ENCODE measurements at regions not wholly inside any gene's neighbourhood (a gene's known extent, or its start where the extent isn't known, plus 50 kb on each side); places are given as distances from the start of the nearest gene placed in this dataset.

DNA sequence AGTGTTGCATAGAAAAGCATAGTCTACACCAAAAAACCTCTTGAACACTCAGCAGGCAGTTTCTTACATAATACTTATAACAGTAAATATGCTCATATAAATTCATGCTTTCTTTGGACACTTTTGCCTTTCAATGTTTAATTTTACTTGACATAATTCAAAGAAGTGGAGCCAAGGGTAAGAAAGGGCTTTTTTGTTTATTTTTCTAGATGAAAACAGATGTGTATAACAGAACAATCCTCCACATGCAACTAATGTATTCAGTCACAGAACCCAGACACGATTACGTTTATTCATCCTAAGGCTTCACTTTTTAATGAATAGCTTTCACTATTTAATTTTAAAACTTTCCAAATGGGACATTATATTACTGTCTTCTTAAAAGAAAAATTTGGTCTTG, 58.0 kb upstream of the PTPN13 start:
- ChIA-PET CTCF (ENCODE audit: low intra/inter-chr PET ratio) (no interaction called here), POLR2A (interaction anchor here (0.6 to 0.8 kb wide), 2 partner anchors 315 to 411 kb away, joined by 3 read pairs; no protein-coding TSS in a partner anchor)
- H3K9ac ChIP-seq (ENCODE audit: insufficient read depth in 1 of 2, low read depth in 2 of 2, low read length in 2 of 2): no peak overlapping the region
- no peaks in the 10 kb centered on the region for H3K4me1 ChIP-seq (replicated peaks in 1 of 2; ENCODE audit: control insufficient read depth in 2 of 2, insufficient read depth in 2 of 2, low read length in 2 of 2)
- WGBS (ENCODE audit: insufficient coverage, low coverage, missing lambda C conversion rate): 0% methylated on average over 2 of the region's 2 CpGs
- H3K4me3 ChIP-seq: no peak overlapping the region
- no peaks in the 10 kb centered on the region for H3K36me3 ChIP-seq (ENCODE audit: control insufficient read depth, insufficient read depth, low read length)
- DNase-seq (ENCODE audit: extremely low read depth in 1 of 4, low spot score in 3 of 4) (no peak), ATAC-seq (no peak), FAIRE-seq (no peak)
- in situ Hi-C loops (cut with MboI): no loop called here
- no peak overlapping the region for H2AFZ ChIP-seq (ENCODE audit: low read depth, low read length)
- no peaks in the 10 kb centered on the region for H3K9me1 ChIP-seq (ENCODE audit: control insufficient read depth, insufficient read depth, low read length)
- H3K27ac ChIP-seq (ENCODE audit: extremely low read depth, low read depth, low read length): no peak overlapping the region
- H3K79me2 ChIP-seq (ENCODE audit: control insufficient read depth, insufficient read depth, low read length): no peaks in the 10 kb centered on the region
- intact Hi-C loops (cut with micrococcal nuclease): no loop called here
- BruUV-seq (replicated peaks): no TSS peak
- H4K20me1 ChIP-seq (replicated peaks; ENCODE audit: control insufficient read depth, insufficient read depth, low read length): no peaks in the 10 kb centered on the region
- H3K27me3 ChIP-seq (ENCODE audit: control insufficient read depth in 2 of 2, insufficient read depth in 2 of 2, low read length in 2 of 2): no peaks in the 10 kb centered on the region; a peak in 1 of 5 replicates
- no peak overlapping the region for H3K4me2 ChIP-seq (ENCODE audit: insufficient read depth, low read length)
- no peaks in the 10 kb centered on the region for H3K9me3 ChIP-seq (replicated peaks; ENCODE audit: control insufficient read depth, insufficient read depth, low read depth, low read length)
- TF ChIP-seq JUN (IDR thresholded peaks at IDR 0.05; ENCODE audit: borderline replicate concordance, low read depth, low read length) (no peak), JUN (CRISPR knock-in tag; IDR thresholded peaks at IDR 0.05; ENCODE audit: borderline replicate concordance) (no peak), MCM2 (IDR thresholded peaks at IDR 0.05; ENCODE audit: low read depth) (no peak), PTBP1 (IDR thresholded peaks at IDR 0.05; ENCODE audit: low read depth, low read length) (no peak), ZNF354B (CRISPR knock-in tag; IDR thresholded peaks at IDR 0.05) (no peak), MYBL2 (IDR thresholded peaks at IDR 0.05; ENCODE audit: low read depth) (no peak), MYBL2 (CRISPR knock-in tag; IDR thresholded peaks at IDR 0.05; ENCODE audit: borderline replicate concordance) (no peak), ZNF717 (CRISPR knock-in tag; IDR thresholded peaks at IDR 0.05) (no peak)
- TF ChIP-seq, protein P1, sequence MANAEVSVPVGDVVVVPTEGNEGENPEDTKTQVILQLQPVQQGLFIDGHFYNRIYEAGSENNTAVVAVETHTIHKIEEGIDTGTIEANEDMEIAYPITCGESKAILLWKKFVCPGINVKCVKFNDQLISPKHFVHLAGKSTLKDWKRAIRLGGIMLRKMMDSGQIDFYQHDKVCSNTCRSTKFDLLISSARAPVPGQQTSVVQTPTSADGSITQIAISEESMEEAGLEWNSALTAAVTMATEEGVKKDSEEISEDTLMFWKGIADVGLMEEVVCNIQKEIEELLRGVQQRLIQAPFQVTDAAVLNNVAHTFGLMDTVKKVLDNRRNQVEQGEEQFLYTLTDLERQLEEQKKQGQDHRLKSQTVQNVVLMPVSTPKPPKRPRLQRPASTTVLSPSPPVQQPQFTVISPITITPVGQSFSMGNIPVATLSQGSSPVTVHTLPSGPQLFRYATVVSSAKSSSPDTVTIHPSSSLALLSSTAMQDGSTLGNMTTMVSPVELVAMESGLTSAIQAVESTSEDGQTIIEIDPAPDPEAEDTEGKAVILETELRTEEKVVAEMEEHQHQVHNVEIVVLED (CRISPR knock-in tag; IDR thresholded peaks at IDR 0.05): no peak
- TF ChIP-seq, protein P2, sequence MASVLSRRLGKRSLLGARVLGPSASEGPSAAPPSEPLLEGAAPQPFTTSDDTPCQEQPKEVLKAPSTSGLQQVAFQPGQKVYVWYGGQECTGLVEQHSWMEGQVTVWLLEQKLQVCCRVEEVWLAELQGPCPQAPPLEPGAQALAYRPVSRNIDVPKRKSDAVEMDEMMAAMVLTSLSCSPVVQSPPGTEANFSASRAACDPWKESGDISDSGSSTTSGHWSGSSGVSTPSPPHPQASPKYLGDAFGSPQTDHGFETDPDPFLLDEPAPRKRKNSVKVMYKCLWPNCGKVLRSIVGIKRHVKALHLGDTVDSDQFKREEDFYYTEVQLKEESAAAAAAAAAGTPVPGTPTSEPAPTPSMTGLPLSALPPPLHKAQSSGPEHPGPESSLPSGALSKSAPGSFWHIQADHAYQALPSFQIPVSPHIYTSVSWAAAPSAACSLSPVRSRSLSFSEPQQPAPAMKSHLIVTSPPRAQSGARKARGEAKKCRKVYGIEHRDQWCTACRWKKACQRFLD (CRISPR knock-in tag; IDR thresholded peaks at IDR 0.05): no peak
- TF ChIP-seq, protein P3, sequence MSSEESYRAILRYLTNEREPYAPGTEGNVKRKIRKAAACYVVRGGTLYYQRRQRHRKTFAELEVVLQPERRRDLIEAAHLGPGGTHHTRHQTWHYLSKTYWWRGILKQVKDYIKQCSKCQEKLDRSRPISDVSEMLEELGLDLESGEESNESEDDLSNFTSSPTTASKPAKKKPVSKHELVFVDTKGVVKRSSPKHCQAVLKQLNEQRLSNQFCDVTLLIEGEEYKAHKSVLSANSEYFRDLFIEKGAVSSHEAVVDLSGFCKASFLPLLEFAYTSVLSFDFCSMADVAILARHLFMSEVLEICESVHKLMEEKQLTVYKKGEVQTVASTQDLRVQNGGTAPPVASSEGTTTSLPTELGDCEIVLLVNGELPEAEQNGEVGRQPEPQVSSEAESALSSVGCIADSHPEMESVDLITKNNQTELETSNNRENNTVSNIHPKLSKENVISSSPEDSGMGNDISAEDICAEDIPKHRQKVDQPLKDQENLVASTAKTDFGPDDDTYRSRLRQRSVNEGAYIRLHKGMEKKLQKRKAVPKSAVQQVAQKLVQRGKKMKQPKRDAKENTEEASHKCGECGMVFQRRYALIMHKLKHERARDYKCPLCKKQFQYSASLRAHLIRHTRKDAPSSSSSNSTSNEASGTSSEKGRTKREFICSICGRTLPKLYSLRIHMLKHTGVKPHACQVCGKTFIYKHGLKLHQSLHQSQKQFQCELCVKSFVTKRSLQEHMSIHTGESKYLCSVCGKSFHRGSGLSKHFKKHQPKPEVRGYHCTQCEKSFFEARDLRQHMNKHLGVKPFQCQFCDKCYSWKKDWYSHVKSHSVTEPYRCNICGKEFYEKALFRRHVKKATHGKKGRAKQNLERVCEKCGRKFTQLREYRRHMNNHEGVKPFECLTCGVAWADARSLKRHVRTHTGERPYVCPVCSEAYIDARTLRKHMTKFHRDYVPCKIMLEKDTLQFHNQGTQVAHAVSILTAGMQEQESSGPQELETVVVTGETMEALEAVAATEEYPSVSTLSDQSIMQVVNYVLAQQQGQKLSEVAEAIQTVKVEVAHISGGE (CRISPR knock-in tag; IDR thresholded peaks at IDR 0.05): no peak

Data from K562 (cell line).